Testis (tissue), 2 donors: ENCODE measurements at regions not wholly inside any gene's neighbourhood (a gene's known extent, or its start where the extent isn't known, plus 50 kb on each side); places are given as distances from the start of the nearest gene placed in this dataset.

Source experiments
- DNase-seq: peaks from one replicate; pipeline ENCODE4 v3.0.0-alpha.2; 2019
- H3K27ac ChIP-seq, 2 donors: fragments of 200-600 bp; sonication (generic); one replicate each; pipeline ENCODE4 v1.5.1; 2019
- H3K27me3 ChIP-seq: fragments of 200-600 bp; sonication (generic); one replicate; pipeline ENCODE4 v1.5.1; 2019
- H3K36me3 ChIP-seq: fragments of 200-600 bp; sonication (generic); one replicate; pipeline ENCODE4 v1.5.1; 2017; ENCODE audit warnings: low read depth; ENCODE audit errors: missing control alignments
- H3K4me1 ChIP-seq: fragments of 200-600 bp; sonication (generic); one replicate; pipeline ENCODE4 v1.5.1; 2019
- H3K4me3 ChIP-seq, 2 donors: fragments of 200-600 bp; sonication (generic); one replicate each; pipeline ENCODE4 v1.5.1; 2017 to 2019
- H3K9me3 ChIP-seq: fragments of 200-600 bp; sonication (generic); one replicate; pipeline ENCODE4 v1.5.1; 2017
- CTCF ChIP-seq, 3 experiments: fragments of 450-650 bp in 2 of 3; fragments of 200-600 bp in 1 of 3; sonication (generic) in 1 of 3; IDR thresholded peaks; one replicate each; pipeline ENCODE4 v1.5.1; 2016 to 2019; ENCODE audit warnings: antibody characterized with exemption in 3 of 3, mild to moderate bottlenecking in 2 of 3, moderate library complexity in 1 of 3
- POLR2A ChIP-seq: fragments of 450-650 bp; IDR thresholded peaks from one replicate; pipeline ENCODE4 v1.6.1; 2017; ENCODE audit warnings: antibody characterized with exemption, mild to moderate bottlenecking, moderate library complexity
- WGBS, 2 donors: methylation state at CpG; one replicate each; pipeline ENCODE4 v1.1.5; 2018; 5-methylcytosine and 5-hydroxymethylcytosine counted together
- intact Hi-C: fragments of 100-400 bp; cut with DNase I; formaldehyde crosslinking; loops from one replicate; pipeline ENCODE4 v1.15.1; 2023; ENCODE audit warnings: low total_unique reads

GRCh38 chr11:110029714-110030113 lies 63.5 kb upstream of the ZC3H12C start:
- intact Hi-C loops, result no loop called here

GRCh38 chr11:110031171-110031570 lies 62.0 kb upstream of the ZC3H12C start:
- WGBS, 2 donors, result 91% methylated on average over 2 of the region's 2 CpGs
- H3K4me3 ChIP-seq, result no peak overlapping the region
- H3K36me3 ChIP-seq, result no peaks in the 10 kb centered on the region
- H3K4me1 ChIP-seq, result peaks cover 7% of the 10 kb centered on the region
- no peaks in the 10 kb centered on the region for H3K27me3 ChIP-seq
- DNase-seq, result no peak
- TF ChIP-seq CTCF (IDR thresholded peaks at IDR 0.05), result no peak
- TF ChIP-seq POLR2A, result no peak
- H3K9me3 ChIP-seq, result no peaks in the 10 kb centered on the region
- intact Hi-C loops, result no loop called here
- no peak overlapping the region for H3K27ac ChIP-seq

More at GRCh38 chr11:110029714-110030113, 63.5 kb upstream of the ZC3H12C start:
- Histone ChIP-seq H3K27me3 (no peaks in the 10 kb centered on the region), H3K4me3 (no peak overlapping the region), H3K27ac (no peak overlapping the region), H3K36me3 (no peaks in the 10 kb centered on the region), H3K9me3 (no peaks in the 10 kb centered on the region), H3K4me1 (peaks cover 7% of the 10 kb centered on the region)
- TF ChIP-seq CTCF (IDR thresholded peaks at IDR 0.05) (no peak), POLR2A (no peak)
- WGBS, 2 donors, result 77 to 85% methylated on average over 6 of the region's 6 CpGs
- no peak for DNase-seq

GRCh38 chr11:110032259-110032658 lies 60.9 kb upstream of the ZC3H12C start:
- intact Hi-C loops, result no loop called here
- WGBS, 2 donors, result 52 to 59% methylated on average over 5 of the region's 5 CpGs
- H3K9me3 ChIP-seq, result no peaks in the 10 kb centered on the region
- DNase-seq, result no peak
- H3K36me3 ChIP-seq, result no peaks in the 10 kb centered on the region
- no peaks in the 10 kb centered on the region for H3K27me3 ChIP-seq
- TF ChIP-seq CTCF (IDR thresholded peaks at IDR 0.05) (no peak), POLR2A (no peak)
- H3K4me3 ChIP-seq, result no peak overlapping the region
- H3K27ac ChIP-seq, result no peak overlapping the region
- peaks cover 7% of the 10 kb centered on the region for H3K4me1 ChIP-seq

GRCh38 chr11:110032957-110033570 lies 60.1 kb upstream of the ZC3H12C start:
- Histone ChIP-seq H3K4me3 (no peak overlapping the region), H3K36me3 (no peaks in the 10 kb centered on the region), H3K27ac (no peak overlapping the region), H3K4me1 (peaks cover 7% of the 10 kb centered on the region), H3K9me3 (no peaks in the 10 kb centered on the region), H3K27me3 (no peaks in the 10 kb centered on the region)
- intact Hi-C loops, result no loop called here
- TF ChIP-seq CTCF (IDR thresholded peaks at IDR 0.05), result no peak
- no peak for TF ChIP-seq POLR2A
- DNase-seq, result no peak
- 77 to 80% methylated on average over 1 of the region's 1 CpG for WGBS, 2 donors

GRCh38 chr11:110034806-110035205 lies 58.4 kb upstream of the ZC3H12C start:
- intact Hi-C loops, result no loop called here

More at GRCh38 chr11:110034806-110035205, 58.4 kb upstream of the ZC3H12C start:
- WGBS, 2 donors, result 71 to 81% methylated on average over 4 of the region's 4 CpGs
- Histone ChIP-seq H3K36me3 (no peaks in the 10 kb centered on the region), H3K9me3 (no peaks in the 10 kb centered on the region), H3K27ac (no peak overlapping the region), H3K4me1 (peaks cover 7% of the 10 kb centered on the region), H3K27me3 (no peaks in the 10 kb centered on the region), H3K4me3 (no peak overlapping the region)
- DNase-seq, result no peak
- TF ChIP-seq POLR2A (no peak), CTCF (IDR thresholded peaks at IDR 0.05) (no peak)
